ENCODE measurements at regions not wholly inside any gene's neighbourhood (a gene's known extent, or its start where the extent isn't known, plus 50 kb on each side); places are given as distances from the start of the nearest gene placed in this dataset.

DNA sequence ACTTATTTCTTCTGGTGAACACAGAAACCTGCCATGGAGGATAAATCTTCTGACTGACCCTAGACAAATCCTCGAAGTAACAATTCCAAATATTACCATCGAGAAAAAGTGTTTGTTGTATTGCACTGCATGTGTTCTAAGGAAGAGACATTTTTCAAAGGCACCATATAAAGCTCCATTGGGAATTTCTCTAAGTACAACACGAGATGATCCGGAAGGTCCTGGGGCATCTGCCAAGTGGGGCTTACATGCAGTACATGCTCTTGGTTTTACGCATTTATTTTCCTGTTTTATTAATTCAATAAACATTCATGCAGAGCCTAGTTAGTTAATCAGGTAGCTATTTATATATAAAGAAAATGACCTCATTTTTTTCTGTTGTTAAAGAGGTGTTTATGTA, 692.0 kb upstream of the IGFBP3 start:
- Histone ChIP-seq H2AK5ac (ENCODE audit: low read depth, low read length) (no peak overlapping the region), H2BK12ac (ENCODE audit: low read depth, low read length) (no peak overlapping the region)
- 88% methylated on average over 5 of the region's 5 CpGs; no CpG with 5 or more reads in 1 of the 2 experiments for WGBS, 2 experiments (ENCODE audit: extremely low coverage in 1 of 2, insufficient coverage in 1 of 2, insufficient read length in 1 of 2, insufficient replicate concordance in 2 of 2, low coverage in 1 of 2, low lambda C conversion rate in 2 of 2, missing lambda C conversion rate in 1 of 2)

More for the DNA sequence above, 692.0 kb upstream of the IGFBP3 start:
- Histone ChIP-seq H3K14ac (ENCODE audit: insufficient read length) (no peak overlapping the region), H4K8ac (ENCODE audit: extremely low read depth, insufficient read depth, low read length) (no peak overlapping the region), H3K79me1 (ENCODE audit: low read depth, low read length) (no peaks in the 10 kb centered on the region), H3K27me3 (replicated peaks in 1 of 4; ENCODE audit: control insufficient read depth in 3 of 4, extremely low read depth in 1 of 4, insufficient read depth in 3 of 4, low read length in 3 of 4) (no peaks in the 10 kb centered on the region), H3K4ac (replicated peaks; ENCODE audit: insufficient read length, low read depth, low read length) (no peak overlapping the region), H3K23me2 (ENCODE audit: low read depth, low read length) (no peaks in the 10 kb centered on the region), H3K4me1 (replicated peaks in 1 of 4; ENCODE audit: control insufficient read depth in 3 of 4, insufficient read depth in 4 of 4, low read length in 3 of 4) (no peaks in the 10 kb centered on the region), H4K5ac (ENCODE audit: insufficient read length, low read depth, low read length) (no peak overlapping the region), H3K79me2 (ENCODE audit: control insufficient read depth in 1 of 2, insufficient read depth in 2 of 2, low read length in 2 of 2) (no peaks in the 10 kb centered on the region), H2BK120ac (replicated peaks; ENCODE audit: low read depth, low read length) (no peak overlapping the region), H4K20me1 (replicated peaks in 1 of 2; ENCODE audit: control insufficient read depth in 1 of 2, insufficient read depth in 2 of 2, low read length in 2 of 2) (no peaks in the 10 kb centered on the region), H3K4me3 (ENCODE audit: extremely low read depth in 1 of 4, insufficient read depth in 2 of 4, low read depth in 3 of 4, low read length in 4 of 4) (no peak overlapping the region), H2BK20ac (ENCODE audit: low read length) (no peak overlapping the region), H3K23ac (ENCODE audit: insufficient read length) (no peak overlapping the region), H3K18ac (ENCODE audit: extremely low read depth, low read length) (no peak overlapping the region), H3K9ac (replicated peaks in 1 of 4; ENCODE audit: extremely low read depth in 1 of 4, low read depth in 3 of 4, low read length in 3 of 4) (no peak overlapping the region), H2BK15ac (ENCODE audit: low read length) (no peak overlapping the region), H3K4me2 (ENCODE audit: insufficient read depth in 1 of 2, low read depth in 2 of 2, low read length in 2 of 2) (no peak overlapping the region), H2BK5ac (ENCODE audit: low read depth, low read length) (no peak overlapping the region), H2AFZ (ENCODE audit: low read length) (no peak overlapping the region), H3K27ac (ENCODE audit: low read depth, low read length) (no peak overlapping the region), H3K9me3 (ENCODE audit: insufficient read depth in 2 of 2, low read depth in 1 of 2, low read length in 1 of 2) (no peaks in the 10 kb centered on the region), H3K56ac (replicated peaks; ENCODE audit: insufficient read length, low read depth, low read length) (no peak overlapping the region), H3K36me3 (ENCODE audit: control insufficient read depth in 2 of 4, insufficient read depth in 4 of 4, low read length in 3 of 4) (no peaks in the 10 kb centered on the region), H4K91ac (replicated peaks; ENCODE audit: insufficient read length, low read length) (no peak overlapping the region)
- DNase-seq (ENCODE audit: low read depth in 1 of 2, low spot score in 2 of 2), result no peak
- no peak for FAIRE-seq
- POLR2A ChIA-PET (ENCODE audit: partially characterized antibody), result no interaction called here
- CTCF ChIA-PET (ENCODE audit: partially characterized antibody), result no interaction called here
- TF ChIP-seq RXRA (IDR thresholded peaks at IDR 0.05; ENCODE audit: insufficient read depth, low read depth, low read length) (no peak), RBBP5 (IDR thresholded peaks at IDR 0.05; ENCODE audit: borderline replicate concordance, low read depth, low read length) (no peak), HDAC2 (IDR thresholded peaks at IDR 0.05; ENCODE audit: borderline replicate concordance in 1 of 2, low read depth in 2 of 2, low read length in 2 of 2) (no peak), RFX5 (IDR thresholded peaks at IDR 0.05; ENCODE audit: borderline replicate concordance, low read depth, low read length) (no peak), CREB1 (IDR thresholded peaks at IDR 0.05) (no peak), TBP (IDR thresholded peaks at IDR 0.05; ENCODE audit: low read depth, low read length) (no peak)

Measured in H1 (cell line).